HG03045 (cell line): ENCODE measurements at regions not wholly inside any gene's neighbourhood (a gene's known extent, or its start where the extent isn't known, plus 50 kb on each side); places are given as distances from the start of the nearest gene placed in this dataset.

ENCODE experiments used
- ATAC-seq: cut with Tn5 transposase; IDR thresholded peaks from one replicate; pipeline ENCODE4 v1.9.1; 2021; ENCODE audit warnings: mild to moderate bottlenecking, moderate library complexity; ENCODE audit not compliant: unreplicated experiment

- ATAC-seq = no peak
Observed at GRCh38 chr2:104584393-104584792, 269.5 kb upstream of the POU3F3 start.

GRCh38 chr2:104595576-104595975, 258.3 kb upstream of the POU3F3 start:
- no peak for ATAC-seq

GRCh38 chr2:104597942-104598341, 256.0 kb upstream of the POU3F3 start:
- no peak for ATAC-seq

DNA sequence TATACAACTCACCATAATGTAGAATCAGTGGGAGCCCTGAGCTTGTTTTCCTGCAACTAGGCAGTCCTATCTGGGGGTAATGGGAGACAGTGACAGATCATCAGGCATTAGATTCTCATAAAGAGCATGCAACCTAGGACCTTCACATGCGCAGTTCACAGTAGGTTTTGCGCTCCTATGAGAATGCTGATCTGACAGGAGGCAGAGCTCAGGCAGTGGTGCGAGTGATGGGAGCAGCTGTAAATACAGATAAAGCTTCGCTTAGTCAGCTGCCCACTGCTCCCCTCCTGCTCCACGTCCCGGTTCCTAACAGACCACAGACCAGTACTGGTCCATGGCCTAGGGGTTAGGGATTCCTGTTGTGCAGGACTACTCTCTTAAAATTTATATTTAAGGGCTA, 255.3 kb upstream of the POU3F3 start:
- no peak for ATAC-seq

DNA sequence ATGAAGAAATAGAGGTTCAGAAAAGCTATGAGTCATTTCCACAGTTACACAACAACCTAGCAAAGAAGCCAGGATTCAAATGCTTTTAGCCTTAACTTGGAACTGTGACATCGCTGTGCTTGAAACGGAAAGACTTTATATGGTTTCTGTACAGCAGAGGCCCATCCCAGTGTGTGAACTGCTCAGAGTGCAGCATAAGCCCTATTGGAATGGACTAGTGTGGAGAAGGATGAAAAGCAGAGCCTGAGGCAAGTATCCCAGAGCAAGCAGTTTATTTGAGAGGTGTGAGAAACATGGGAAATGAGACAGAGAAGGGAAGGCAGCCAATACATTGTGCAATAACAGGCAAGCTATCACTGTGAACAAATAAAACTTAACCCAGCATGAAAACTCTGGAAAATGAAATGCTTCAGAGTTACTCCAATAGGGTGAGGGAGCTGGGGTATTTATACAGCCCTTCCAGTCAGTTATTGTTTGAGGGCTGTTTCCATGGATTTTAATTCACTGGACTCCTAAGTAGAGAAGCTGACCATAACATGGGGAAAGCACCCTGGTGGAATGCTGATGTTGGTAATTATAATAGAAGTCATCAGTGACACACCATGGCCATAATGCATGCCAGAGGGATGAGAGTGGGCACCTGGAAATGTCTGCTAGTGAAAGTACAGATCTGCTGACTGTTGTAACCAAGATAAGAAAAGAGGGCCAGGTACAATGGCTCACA, 254.0 kb upstream of the POU3F3 start:
- no peak for ATAC-seq

- no peak for ATAC-seq
Observed at GRCh38 chr2:104606056-104606455, 247.9 kb upstream of the POU3F3 start.

DNA sequence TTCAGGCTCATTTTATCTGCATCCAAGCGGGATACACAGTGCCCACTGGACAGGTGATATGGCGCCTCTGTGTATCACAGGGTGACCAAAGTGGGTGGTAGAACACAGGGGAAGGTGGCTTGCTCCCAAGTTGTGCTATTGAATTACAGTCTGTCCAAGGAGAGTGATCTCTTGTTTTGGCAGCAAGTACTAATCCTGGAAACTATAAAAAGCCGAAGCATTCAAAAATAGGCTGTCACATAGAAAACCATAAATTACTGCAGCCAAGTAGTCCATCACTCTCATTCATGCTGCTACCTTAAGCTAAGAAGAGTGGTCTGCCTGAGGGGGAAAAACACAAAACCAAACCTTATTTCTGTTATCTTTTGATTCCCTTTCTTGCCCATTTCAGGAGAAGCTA, 237.1 kb upstream of the POU3F3 start:
- ATAC-seq = no peak

- ATAC-seq = no peak
Observed at GRCh38 chr2:104620801-104621200, 233.1 kb upstream of the POU3F3 start.

- no peak for ATAC-seq
Observed at GRCh38 chr2:104635608-104636007, 218.3 kb upstream of the POU3F3 start.

DNA sequence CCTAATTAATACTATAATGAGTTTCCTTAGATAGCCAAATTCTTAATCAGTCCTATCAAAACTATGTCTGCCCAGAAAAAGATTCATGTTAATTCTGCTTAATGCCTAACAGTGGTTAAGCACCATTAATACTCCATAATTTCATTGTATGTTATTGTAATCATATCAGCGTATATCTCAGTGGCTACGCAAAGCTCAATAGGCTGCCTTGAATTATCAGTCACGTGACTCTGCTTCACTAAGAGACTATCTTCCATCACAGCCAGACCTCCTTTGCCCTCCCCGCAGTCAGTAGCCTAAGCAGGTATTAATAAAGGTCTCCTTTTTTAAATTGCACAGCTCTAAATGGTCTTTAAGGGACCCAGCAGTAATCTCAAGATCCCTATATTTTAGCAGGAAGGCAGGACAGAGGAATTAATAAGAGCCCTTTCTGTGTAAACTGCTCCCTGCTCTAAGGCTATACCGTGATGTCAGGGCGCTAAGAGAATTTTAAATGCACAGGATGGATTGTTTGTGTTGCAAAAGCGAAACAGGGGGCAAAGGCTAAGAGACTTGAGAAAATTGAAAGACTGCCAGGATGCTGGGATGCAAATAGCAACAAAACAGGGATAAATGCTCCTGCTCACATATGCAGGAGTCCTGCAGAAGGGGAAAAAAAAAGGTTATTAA, 215.6 kb upstream of the POU3F3 start:
- no peak for ATAC-seq

DNA sequence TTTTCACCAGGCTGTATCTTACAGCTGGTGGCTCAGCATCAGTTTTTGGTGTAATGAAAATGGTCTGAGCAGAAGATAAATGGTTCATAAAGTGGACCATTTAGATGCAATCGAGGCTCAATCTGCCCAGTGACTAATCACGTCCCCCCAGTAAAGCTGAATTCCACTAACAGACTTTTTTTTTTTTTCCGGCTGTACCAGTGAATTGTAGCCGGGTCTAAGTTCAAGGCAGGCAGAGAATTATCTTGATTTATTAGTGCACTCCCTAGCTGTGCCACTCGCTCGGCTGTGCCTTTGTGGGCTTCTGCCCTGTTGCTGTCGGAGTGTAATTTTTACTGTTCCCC, 215.1 kb upstream of the POU3F3 start:
- no peak for ATAC-seq

GRCh38 chr2:104641786-104642185, 212.1 kb upstream of the POU3F3 start:
- no peak for ATAC-seq

GRCh38 chr2:104648376-104648775, 205.5 kb upstream of the POU3F3 start:
- ATAC-seq = no peak

DNA sequence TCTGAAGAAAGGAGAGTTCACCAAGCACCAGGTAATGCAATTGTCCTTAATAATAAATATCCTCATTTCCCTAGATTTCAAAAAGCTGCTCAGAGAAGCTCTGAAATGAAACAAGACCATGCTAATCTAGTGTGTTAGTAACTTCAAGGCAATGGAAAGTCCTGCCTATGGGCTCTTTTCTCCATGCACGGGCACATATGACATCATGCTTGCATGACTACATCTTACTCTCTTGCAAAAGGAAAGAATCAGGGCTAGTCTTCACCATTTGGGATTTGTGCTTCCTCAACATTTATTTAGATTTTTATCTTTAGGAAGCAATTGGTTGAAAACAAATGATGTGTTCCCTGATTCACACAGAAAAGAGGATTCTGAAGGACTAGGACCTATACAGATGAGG, 204.0 kb upstream of the POU3F3 start:
- ATAC-seq = no peak

GRCh38 chr2:104650405-104650996, 203.4 kb upstream of the POU3F3 start:
- ATAC-seq = no peak

GRCh38 chr2:104654811-104655210, 199.1 kb upstream of the POU3F3 start:
- ATAC-seq = no peak

DNA sequence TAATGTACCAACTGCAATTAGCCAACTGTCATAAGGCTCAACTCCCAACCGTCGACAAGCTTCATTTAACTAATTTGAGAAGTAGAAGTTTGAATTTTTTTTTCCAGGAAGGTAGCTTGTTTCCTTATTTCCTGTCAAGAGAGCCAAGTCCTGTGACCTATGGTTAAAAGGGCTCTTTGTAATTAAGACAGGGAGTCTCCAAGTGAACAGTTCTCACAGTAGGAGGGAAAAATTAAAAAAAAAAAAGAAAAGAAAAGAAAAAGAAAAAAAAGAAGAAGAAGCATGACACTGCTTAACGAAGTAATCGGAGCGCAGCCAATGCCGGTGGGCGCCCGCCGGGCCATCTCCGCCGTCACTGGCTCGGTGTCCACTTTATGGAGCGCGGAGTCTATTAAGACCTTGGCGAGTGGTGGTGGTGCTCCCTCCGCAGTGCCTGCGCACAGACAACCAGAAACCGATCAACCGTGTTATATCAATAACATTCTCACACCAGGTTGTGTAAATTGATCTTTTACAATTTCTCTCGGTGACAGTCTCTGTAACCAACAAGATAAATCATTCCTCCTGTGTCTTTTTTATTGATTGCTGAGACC, 197.2 kb upstream of the POU3F3 start:
- ATAC-seq = no peak

DNA sequence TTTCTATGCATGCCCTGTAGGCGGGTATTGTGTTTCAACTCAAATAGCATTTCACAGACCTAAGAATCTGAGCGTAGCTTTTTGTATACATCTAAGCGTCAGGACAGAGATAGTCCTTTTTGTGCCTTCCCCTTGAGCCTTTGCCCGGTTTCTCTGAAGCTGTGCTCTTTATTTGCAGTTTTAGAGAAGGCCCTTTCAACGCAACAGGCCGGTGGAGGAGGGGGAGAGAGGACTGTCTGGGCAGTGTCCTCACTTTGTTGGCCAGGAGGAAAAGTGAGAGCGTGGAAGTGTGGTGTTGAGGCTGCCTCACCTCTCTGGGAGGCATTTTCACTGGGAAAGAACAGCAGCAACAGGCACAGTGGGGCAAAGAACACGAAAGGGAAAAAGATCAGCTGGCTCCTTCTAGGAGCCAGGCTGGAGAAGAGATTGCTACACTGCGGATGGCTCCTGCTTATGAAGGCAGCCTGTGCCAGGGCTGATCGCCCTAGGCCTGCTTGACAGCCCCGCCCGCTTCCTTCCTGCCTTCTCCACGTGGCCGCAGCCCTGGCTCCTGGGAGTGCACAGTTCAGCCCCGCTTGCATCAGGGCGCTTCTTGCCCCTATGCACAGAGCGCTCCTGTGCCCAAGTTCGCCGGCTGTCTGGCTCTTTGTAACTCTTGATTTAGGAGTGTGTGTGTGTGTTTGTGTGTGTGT, 195.6 kb upstream of the POU3F3 start:
- no peak for ATAC-seq

DNA sequence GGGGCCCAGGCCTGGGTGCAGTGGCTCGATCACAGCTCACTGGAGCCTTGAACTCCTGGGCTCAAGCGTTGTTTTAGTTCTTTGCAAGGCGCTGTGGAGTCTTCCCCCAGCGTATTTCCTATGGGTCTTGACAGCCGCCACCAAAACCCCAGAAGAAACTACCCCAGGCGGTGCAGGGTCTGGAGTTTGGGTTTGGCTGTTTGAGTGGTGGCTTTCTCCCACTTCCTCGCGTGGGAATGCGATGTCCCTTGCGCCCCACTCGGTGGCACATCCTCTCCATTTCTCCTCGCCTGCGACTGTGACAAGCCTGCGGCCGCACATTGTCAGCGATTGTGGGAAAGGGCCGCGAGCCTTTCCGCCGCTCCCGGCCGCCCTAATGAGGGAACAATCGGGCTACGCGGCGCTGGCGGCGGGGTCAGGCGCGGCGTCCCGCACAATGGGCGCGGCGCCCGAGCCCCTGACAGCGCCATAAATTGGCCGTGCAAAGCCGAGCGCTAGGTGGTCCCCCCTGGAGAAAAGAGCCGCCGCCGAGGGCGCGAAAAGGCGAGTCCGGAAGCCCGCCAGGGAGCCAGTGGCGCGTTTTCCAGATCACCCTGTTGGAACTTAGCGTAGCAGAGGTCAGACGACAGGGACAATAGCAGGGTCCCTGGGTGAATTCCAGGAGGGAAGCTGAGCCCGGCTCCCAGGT, 194.9 kb upstream of the POU3F3 start:
- no peak for ATAC-seq

DNA sequence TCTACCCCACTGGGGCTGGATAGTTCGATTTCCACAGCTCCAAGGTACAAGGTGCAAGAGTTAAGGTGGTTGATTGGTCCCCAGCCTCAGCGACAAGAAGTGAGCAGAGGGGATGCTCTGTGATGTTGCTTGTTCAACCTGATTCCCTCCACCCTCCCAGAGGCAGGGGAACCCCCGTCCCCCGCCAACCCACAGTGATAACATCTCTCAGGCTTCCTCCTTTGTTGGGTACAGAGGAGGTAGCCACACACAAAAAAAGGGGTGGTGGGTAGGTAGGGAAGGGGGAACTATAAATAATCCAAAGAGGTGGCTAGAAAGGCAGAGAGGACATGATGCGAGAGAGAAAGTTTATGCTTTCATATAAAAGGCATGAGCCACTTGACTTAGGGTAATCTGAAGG, 192.9 kb upstream of the POU3F3 start:
- ATAC-seq = no peak

DNA sequence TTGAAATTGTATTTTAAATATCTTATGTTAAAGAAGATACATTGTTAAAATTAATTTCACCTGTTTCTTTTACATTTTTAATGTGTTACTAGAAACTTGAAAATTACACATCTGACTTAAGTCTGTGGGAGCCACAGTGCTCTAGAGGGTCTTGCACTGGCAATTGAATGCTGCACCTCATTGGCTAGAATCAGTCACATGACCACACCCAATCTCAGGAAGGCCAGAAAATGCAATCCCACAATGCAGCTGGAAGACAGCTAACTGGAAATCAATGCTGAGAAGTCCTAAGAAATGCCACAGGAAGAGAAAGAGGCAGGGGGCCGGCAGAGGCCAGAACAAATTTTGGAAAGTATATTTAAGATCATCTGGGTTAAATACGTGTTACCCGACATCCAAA, 189.2 kb upstream of the POU3F3 start:
- ATAC-seq = no peak
